ENCODE measurements at regions not wholly inside any gene's neighbourhood (a gene's known extent, or its start where the extent isn't known, plus 50 kb on each side); places are given as distances from the start of the nearest gene placed in this dataset.

DNA sequence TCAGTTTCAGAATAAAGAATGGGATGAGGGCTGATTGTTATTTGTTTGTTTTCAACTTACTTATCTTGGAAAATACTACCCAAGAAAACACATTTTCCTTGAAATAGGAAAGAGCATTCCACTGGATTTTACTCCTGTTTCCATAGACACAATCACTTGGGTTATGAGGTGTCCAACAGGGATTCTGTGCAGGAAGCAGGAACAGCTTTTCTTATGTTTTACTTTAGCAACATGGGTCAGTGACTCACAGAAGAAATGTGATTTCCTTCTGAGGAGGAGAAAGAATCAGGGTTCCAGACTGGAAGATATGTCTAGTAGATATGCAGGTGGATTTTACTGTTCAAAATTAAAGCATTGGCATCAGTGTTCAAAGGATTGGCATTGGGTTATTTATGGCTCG lies 180.8 kb upstream of the GPC6 start:
- no peaks in the 10 kb centered on the region for H3K27me3 Mint-ChIP-seq
- H3K36me3 Mint-ChIP-seq = no peaks in the 10 kb centered on the region
- no peak overlapping the region for H3K4me3 Mint-ChIP-seq
- peaks cover 2 to 4% (median 3%) of the 10 kb centered on the region in 3 donors for H3K9me3 Mint-ChIP-seq
- no peak overlapping the region for H3K27ac Mint-ChIP-seq
- H3K4me1 Mint-ChIP-seq = no peaks in the 10 kb centered on the region

DNA sequence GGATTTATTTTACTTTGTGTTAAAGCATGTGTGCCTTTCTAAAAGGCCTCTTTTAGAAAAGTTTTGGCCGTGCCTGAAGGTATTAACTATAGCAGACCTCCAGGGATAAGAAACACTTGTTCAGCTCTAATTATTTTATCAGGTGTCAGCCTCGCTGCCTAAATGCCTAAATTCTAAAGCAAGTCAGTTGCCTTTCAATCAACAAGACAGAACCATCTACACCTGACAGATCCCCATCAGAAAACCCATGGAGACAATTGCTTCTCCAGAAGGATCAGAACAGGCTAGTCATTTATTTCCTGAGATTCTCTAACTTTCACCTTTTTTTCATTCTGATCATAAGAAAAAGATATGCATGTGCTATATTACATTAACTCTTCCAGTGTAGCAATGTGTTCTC lies 171.4 kb upstream of the GPC6 start:
- H3K4me1 Mint-ChIP-seq = no peaks in the 10 kb centered on the region
- peaks cover 0 to 6% (median 2%) of the 10 kb centered on the region in 3 donors for H3K9me3 Mint-ChIP-seq
- no peak overlapping the region for H3K27ac Mint-ChIP-seq
- H3K4me3 Mint-ChIP-seq = no peak overlapping the region
- H3K27me3 Mint-ChIP-seq = no peaks in the 10 kb centered on the region
- H3K36me3 Mint-ChIP-seq = no peaks in the 10 kb centered on the region

DNA sequence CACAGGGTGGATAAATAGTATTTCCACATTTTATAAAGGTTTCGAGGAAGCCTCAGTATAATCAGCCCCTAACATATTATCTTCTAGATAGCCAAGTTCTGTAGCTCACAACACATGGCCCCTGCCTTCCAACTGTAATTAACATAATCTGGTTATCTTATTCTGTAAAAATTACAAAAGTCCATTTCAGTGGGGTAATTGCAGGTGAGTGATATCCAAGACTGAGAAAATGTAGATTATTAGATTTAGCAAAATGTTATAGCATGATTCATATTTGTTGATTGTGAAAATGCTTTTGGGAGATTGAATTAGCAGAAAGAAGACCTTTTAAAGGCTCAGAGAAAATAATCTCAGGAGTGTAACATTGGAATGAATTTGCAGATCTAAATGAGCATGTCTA lies 168.3 kb upstream of the GPC6 start:
- H3K4me1 Mint-ChIP-seq = no peaks in the 10 kb centered on the region
- H3K36me3 Mint-ChIP-seq = no peaks in the 10 kb centered on the region
- H3K9me3 Mint-ChIP-seq = peaks cover 0 to 6% (median 2%) of the 10 kb centered on the region in 3 donors
- no peaks in the 10 kb centered on the region for H3K27me3 Mint-ChIP-seq
- H3K4me3 Mint-ChIP-seq = no peak overlapping the region
- no peak overlapping the region for H3K27ac Mint-ChIP-seq

DNA sequence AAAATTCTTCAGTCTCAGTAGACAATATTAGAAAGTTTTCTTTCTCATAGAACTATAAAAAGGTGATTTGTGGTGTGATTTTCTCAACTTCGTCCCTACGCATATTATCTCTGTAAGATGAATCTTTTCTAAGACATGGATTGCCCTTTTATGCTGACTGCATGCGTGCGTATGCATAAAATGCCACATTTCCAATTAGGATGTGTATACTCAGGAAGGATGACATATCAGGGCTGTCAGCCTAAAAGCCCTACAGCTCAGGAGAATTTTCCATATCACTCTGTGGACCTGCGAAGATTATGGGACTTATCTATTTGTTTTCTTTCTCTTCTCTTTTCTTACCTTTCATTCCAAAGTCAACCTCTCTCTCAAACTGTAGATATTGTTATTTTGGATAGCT lies 166.5 kb upstream of the GPC6 start:
- peaks cover 3 to 6% (median 5%) of the 10 kb centered on the region in 3 donors for H3K9me3 Mint-ChIP-seq
- no peaks in the 10 kb centered on the region for H3K4me1 Mint-ChIP-seq
- H3K27ac Mint-ChIP-seq = no peak overlapping the region
- no peaks in the 10 kb centered on the region for H3K27me3 Mint-ChIP-seq
- no peaks in the 10 kb centered on the region for H3K36me3 Mint-ChIP-seq
- H3K4me3 Mint-ChIP-seq = no peak overlapping the region

DNA sequence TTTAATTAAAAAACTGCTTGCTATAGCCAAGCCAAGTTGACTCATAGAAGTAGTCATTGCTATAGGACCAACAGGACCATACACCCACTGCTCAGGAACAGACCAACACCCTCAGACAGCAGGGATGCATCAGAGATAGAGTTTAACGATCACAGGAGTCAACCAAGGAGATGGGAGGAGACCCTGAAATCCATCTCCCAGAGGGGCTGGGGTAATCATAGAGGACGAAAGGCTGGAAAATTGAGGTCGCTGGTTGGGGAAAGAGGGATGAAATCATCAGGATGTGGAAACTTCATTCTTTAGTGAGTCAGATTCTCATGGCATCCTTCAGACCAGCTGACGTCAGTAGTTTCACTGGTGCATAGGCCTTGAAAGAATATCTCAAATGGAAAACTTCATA lies 160.4 kb upstream of the GPC6 start:
- peaks cover 2% of the 10 kb centered on the region for H3K36me3 Mint-ChIP-seq
- H3K4me3 Mint-ChIP-seq = no peak overlapping the region
- H3K4me1 Mint-ChIP-seq = no peaks in the 10 kb centered on the region
- peaks cover 4 to 7% (median 4%) of the 10 kb centered on the region in 3 donors for H3K9me3 Mint-ChIP-seq
- H3K27me3 Mint-ChIP-seq = no peaks in the 10 kb centered on the region
- H3K27ac Mint-ChIP-seq = no peak overlapping the region

DNA sequence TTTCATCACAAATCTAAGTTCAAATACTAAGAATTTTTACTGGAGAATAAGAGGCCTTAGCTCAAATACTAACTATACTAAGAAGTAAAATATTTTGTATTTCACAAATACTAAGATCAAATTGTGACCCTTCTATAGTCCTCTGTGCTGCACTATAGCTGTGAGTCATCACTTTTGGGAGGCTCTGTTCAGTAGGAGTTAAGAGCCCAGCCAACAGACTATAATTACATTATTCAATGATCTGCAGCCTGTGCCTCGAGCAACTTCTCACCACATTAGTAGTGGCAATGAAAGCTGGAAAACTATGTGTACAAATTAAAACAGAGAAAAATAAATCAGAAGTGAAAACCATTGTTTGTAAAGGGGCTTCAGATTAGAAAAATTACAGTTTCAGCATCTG lies 147.3 kb upstream of the GPC6 start:
- Mint-ChIP-seq H3K36me3 (no peaks in the 10 kb centered on the region), H3K27ac (no peak overlapping the region), H3K4me3 (no peak overlapping the region), H3K4me1 (no peaks in the 10 kb centered on the region), H3K27me3 (no peaks in the 10 kb centered on the region), H3K9me3 (peaks cover 0 to under 1% (median 0%) of the 10 kb centered on the region in 3 donors)

DNA sequence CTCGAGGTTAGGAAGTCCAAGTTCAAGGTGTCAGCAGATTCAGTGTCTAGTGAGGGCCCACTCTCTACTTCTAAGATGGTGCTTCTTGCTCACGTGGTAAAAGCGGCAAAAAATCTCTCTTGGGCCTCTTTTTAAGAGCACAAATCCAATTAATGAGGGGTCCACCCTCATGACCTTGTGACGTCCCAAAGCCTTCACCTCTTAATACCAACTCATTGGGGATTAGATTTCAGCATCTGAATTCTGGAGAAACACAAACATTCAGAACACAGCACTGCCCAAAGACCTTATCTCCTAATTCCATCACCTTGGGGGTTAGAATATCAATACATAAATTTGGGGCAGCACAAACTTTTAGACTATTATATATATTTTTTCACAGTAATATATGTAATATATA lies 146.4 kb upstream of the GPC6 start:
- no peak overlapping the region for H3K4me3 Mint-ChIP-seq
- no peaks in the 10 kb centered on the region for H3K9me3 Mint-ChIP-seq
- no peak overlapping the region for H3K27ac Mint-ChIP-seq
- no peaks in the 10 kb centered on the region for H3K4me1 Mint-ChIP-seq
- no peaks in the 10 kb centered on the region for H3K27me3 Mint-ChIP-seq
- H3K36me3 Mint-ChIP-seq = no peaks in the 10 kb centered on the region

DNA sequence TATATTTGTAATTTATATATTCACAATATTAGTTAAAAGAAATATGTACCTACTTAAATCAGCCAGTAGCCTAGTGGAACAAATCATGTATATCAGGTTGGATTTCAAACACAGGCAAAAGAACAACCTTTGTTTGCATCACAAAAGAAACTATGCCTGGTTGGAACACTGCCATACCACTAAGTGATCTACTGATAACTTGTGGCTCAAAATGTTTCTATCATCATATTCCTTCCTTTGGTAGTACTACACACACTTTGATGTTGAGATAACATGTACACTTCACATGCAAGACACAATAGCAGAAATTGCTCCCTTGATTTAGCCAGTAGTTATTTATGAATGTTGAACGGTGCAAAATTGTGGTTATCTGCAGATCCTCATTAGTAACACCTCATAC lies 146.0 kb upstream of the GPC6 start:
- Mint-ChIP-seq H3K4me3 (no peak overlapping the region), H3K27me3 (no peaks in the 10 kb centered on the region), H3K4me1 (no peaks in the 10 kb centered on the region), H3K27ac (no peak overlapping the region), H3K9me3 (no peaks in the 10 kb centered on the region), H3K36me3 (no peaks in the 10 kb centered on the region)

DNA sequence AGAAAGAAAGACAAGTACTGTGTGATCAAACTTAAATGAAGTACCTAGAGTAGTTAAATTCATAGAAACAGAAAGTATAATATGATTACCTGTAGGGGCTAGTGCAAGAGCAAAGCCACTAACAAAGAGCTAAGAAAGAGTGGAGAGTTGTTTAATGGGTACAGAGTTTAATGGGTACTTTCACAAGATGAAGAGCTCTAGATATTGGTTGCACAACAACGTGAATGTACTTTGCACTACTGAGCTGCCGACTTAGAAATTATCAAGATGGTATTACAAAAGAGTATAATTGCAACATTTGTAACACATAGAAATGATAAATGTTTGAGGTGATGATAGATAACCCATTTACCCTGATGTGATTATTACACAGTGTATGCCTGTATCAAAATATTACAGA lies 140.3 kb upstream of the GPC6 start:
- H3K36me3 Mint-ChIP-seq = no peaks in the 10 kb centered on the region
- no peak overlapping the region for H3K27ac Mint-ChIP-seq
- H3K4me3 Mint-ChIP-seq = no peak overlapping the region
- no peaks in the 10 kb centered on the region for H3K27me3 Mint-ChIP-seq
- H3K9me3 Mint-ChIP-seq = peaks cover 2 to 15% (median 7%) of the 10 kb centered on the region in 3 donors
- no peaks in the 10 kb centered on the region for H3K4me1 Mint-ChIP-seq

DNA sequence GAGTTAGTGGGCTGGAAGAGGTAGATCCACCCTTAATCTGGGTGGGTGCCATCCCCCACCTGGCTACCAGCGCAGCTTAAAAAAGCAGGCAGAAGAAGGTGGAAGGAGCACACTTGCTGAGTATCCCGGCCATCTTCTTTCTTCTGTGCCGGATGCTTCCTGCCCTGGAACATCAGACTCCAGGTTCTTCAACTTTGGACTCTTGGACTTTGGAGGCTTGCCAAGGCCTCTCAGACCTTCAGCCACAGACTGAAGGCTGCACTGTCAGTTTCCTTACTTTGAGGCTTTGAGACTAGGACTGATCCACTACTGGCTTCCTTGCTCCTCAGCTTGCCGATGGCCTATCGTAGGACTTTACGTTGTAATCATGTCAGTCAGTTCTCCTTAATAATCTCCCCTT lies 127.6 kb upstream of the GPC6 start:
- peaks cover 1% of the 10 kb centered on the region for H3K36me3 Mint-ChIP-seq
- no peak overlapping the region for H3K27ac Mint-ChIP-seq
- H3K27me3 Mint-ChIP-seq = no peaks in the 10 kb centered on the region
- no peaks in the 10 kb centered on the region for H3K4me1 Mint-ChIP-seq
- H3K4me3 Mint-ChIP-seq = no peak overlapping the region
- H3K9me3 Mint-ChIP-seq = peaks cover 0 to 5% (median 0%) of the 10 kb centered on the region in 3 donors

DNA sequence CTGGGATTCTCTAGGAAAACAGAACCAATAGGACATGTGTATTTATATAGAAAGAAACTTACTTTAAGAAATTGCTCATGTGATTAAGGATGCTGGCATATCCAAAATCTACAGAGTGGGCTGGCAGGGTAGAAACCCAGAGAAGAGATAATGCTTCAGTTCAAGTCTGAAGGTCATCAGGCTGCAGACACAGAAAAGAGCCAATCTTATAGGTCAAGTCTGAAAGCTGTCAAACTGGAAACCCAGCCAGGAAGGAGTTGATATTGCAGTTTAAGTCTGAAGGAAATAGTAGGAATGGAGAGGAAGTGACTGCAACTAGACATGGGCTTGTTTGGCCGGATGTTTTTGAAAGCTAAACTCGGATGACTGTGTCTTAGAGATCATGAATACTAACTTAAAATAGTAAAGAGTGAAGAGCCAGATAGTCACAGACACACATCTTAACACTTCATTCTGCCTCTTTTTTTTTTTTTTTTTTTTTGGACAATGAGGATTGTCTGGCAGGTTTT lies 125.3 kb upstream of the GPC6 start:
- H3K4me1 Mint-ChIP-seq = no peaks in the 10 kb centered on the region
- H3K27me3 Mint-ChIP-seq = no peaks in the 10 kb centered on the region
- peaks cover 1% of the 10 kb centered on the region for H3K36me3 Mint-ChIP-seq
- peaks cover 0 to 8% (median 0%) of the 10 kb centered on the region in 3 donors for H3K9me3 Mint-ChIP-seq
- no peak overlapping the region for H3K4me3 Mint-ChIP-seq
- no peak overlapping the region for H3K27ac Mint-ChIP-seq

DNA sequence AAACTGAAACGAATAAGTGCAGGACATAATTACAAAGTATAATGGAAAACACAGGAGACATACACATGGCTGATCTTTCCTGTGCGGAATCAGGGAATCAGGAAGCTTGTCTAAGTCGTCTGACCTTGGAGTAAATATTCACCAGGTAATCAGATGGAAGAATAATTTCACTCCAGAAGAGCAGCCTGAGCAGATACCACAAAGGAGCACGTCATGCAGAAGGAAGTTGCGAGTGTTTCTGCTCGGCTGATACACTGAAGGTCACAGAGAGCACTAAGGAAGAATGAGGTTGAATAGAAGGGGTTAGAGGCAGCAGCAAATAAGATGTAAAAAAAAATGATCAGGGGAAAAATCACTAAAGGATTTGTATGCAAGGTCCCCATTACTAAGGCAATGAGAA lies 122.3 kb upstream of the GPC6 start:
- Mint-ChIP-seq H3K27me3 (no peaks in the 10 kb centered on the region), H3K27ac (no peak overlapping the region), H3K9me3 (peaks cover 1 to 11% (median 2%) of the 10 kb centered on the region in 3 donors), H3K4me3 (no peak overlapping the region), H3K36me3 (no peaks in the 10 kb centered on the region), H3K4me1 (no peaks in the 10 kb centered on the region)

DNA sequence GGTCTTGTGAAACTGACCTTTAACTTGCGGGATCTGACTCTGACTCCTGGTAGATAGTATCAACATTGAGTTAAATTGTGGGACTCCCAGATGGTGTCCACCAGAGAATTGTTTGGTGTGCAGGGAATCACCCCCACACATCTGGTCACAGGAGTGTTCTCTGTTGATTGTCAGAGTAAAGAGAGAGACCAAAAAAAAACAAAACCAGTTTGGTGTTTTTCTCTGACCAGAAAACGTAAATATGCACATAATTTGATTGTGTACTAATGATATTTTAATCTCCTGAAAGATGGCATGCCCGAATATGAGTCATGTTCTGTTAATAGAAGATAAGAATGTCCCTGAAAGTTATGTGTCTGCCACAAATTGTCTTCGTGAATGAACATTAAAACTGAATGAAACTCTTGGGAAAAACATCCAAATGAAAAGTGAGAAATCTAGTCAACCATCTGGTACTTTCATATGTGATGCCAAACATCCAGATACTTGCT lies 118.5 kb upstream of the GPC6 start:
- no peaks in the 10 kb centered on the region for H3K36me3 Mint-ChIP-seq

DNA sequence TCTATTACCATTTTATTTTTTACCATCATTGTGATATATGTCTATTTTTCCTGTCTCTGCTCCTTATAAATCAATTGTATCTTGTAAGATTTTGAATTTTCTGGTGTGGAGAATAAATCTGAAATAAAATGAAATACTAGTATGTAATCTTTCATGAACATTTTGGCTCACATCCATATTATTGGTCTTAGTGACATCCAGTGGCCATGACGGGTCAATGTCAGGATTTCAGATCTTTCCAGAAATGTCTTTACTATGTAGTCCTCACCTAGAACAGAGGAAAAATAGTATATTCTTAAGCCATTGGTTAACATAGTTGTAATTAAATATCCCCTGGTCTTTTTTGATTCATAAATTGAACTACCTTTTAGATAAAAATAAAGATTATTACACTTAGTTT lies 109.8 kb upstream of the GPC6 start:
- Mint-ChIP-seq H3K36me3 (no peaks in the 10 kb centered on the region), H3K4me1 (no peaks in the 10 kb centered on the region), H3K27ac (no peak overlapping the region), H3K27me3 (no peaks in the 10 kb centered on the region), H3K4me3 (no peak overlapping the region), H3K9me3 (peaks cover 0 to 10% (median 2%) of the 10 kb centered on the region in 3 donors)

More for the DNA sequence above, 118.5 kb upstream of the GPC6 start:
- Mint-ChIP-seq H3K27ac (no peak overlapping the region), H3K9me3 (peaks cover 1 to 7% (median 2%) of the 10 kb centered on the region in 3 donors), H3K4me3 (no peak overlapping the region), H3K4me1 (no peaks in the 10 kb centered on the region), H3K27me3 (no peaks in the 10 kb centered on the region)

DNA sequence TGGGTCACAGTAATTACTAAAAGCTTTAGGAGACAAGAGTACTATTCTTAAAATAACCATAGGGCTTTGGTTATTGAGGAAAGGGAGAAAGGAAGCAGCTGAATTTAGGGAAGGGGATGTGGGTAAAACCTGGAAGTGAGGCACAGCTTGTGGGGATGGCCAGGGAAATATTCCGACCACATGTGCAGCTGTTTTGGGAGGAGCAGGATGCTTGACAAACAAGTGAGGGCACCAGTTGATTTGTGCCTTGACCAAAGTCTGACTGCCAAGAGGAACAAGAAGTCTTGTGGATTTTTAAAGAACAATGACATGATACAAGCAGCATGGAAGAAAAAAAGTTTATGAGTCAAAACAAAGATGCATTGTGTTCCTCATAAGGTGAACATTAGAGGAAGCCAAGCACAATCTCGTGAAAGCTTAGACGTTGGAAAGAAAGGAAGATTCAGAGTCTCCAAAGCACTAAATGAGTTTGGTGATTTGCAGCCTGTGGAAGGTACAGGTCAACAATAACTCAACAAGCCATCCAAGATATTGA lies 108.5 kb upstream of the GPC6 start:
- H3K27ac Mint-ChIP-seq = no peak overlapping the region
- H3K4me1 Mint-ChIP-seq = no peaks in the 10 kb centered on the region
- H3K27me3 Mint-ChIP-seq = no peaks in the 10 kb centered on the region
- H3K9me3 Mint-ChIP-seq = peaks cover 0 to 10% (median 2%) of the 10 kb centered on the region in 3 donors
- H3K36me3 Mint-ChIP-seq = no peaks in the 10 kb centered on the region
- no peak overlapping the region for H3K4me3 Mint-ChIP-seq

DNA sequence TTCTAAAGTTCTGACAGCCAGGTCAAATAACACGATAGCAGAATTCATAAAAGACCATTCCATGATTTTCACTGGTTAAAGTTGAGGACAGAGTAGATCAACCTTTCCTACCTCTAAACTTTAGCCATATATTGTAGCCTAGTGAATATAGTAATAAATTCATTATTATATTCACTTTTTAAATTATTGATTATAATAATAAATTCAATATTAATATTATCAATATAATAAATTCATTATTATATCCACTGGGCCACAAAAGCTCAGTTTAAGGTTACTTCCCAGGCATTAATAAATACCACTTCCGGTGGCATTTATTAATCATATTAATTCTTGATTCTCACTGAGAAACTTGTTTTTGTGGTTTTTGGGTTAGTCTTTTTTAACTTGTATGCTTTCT lies 85.7 kb upstream of the GPC6 start:
- Mint-ChIP-seq H3K36me3 (no peaks in the 10 kb centered on the region), H3K9me3 (peaks cover 0 to 9% (median 5%) of the 10 kb centered on the region in 3 donors), H3K4me1 (no peaks in the 10 kb centered on the region), H3K27me3 (no peaks in the 10 kb centered on the region), H3K27ac (no peak overlapping the region), H3K4me3 (no peak overlapping the region)
